ENCODE measurements at regions not wholly inside any gene's neighbourhood (a gene's known extent, or its start where the extent isn't known, plus 50 kb on each side); places are given as distances from the start of the nearest gene placed in this dataset.
A peak's percentile ranks its signal among the peaks of the same experiment; 100 is the strongest.
"Not testable (repeated sequence)": the region's sequence is repeated elsewhere in the genome, so short reads cannot be mapped to it uniquely, and the experiment has no call there.

- DNase-seq (ENCODE audit: low spot score) (no peak), ATAC-seq (ENCODE audit: low read depth) (peak; percentile 85)
- H3K4me1 ChIP-seq (ENCODE audit: insufficient read depth, poor library complexity, severe bottlenecking), result peaks cover 12% of the 10 kb centered on the region
- no peak overlapping the region for H3K4me3 ChIP-seq (ENCODE audit: severe bottlenecking)
- H3K27ac ChIP-seq (ENCODE audit: poor library complexity, severe bottlenecking), result no peak overlapping the region
- no peaks in the 10 kb centered on the region for H3K27me3 ChIP-seq (ENCODE audit: insufficient read depth, poor library complexity, severe bottlenecking)
- H3K9me3 ChIP-seq (ENCODE audit: severe bottlenecking), result no peaks in the 10 kb centered on the region
- H3K36me3 ChIP-seq (ENCODE audit: low read depth), result no peaks in the 10 kb centered on the region
- TF ChIP-seq CTCF (IDR thresholded peaks at IDR 0.05; ENCODE audit: poor library complexity, severe bottlenecking), result no peak
Observed at GRCh38 chr5:17411436-17412402, 86.3 kb upstream of the TAF11L2 start.

GRCh38 chr5:17412760-17413671 lies 85.0 kb upstream of the TAF11L2 start:
- ATAC-seq (ENCODE audit: low read depth) (no peak), DNase-seq (ENCODE audit: low spot score) (no peak)
- no peaks in the 10 kb centered on the region for H3K27me3 ChIP-seq (ENCODE audit: insufficient read depth, poor library complexity, severe bottlenecking)
- H3K9me3 ChIP-seq (ENCODE audit: severe bottlenecking), result no peaks in the 10 kb centered on the region
- no peak overlapping the region for H3K4me3 ChIP-seq (ENCODE audit: severe bottlenecking)
- no peak overlapping the region for H3K27ac ChIP-seq (ENCODE audit: poor library complexity, severe bottlenecking)
- H3K4me1 ChIP-seq (ENCODE audit: insufficient read depth, poor library complexity, severe bottlenecking), result peaks cover 11% of the 10 kb centered on the region
- no peak for TF ChIP-seq CTCF (IDR thresholded peaks at IDR 0.05; ENCODE audit: poor library complexity, severe bottlenecking)
- H3K36me3 ChIP-seq (ENCODE audit: low read depth), result no peaks in the 10 kb centered on the region

GRCh38 chr5:17413691-17414090 lies 84.3 kb upstream of the TAF11L2 start:
- no peaks in the 10 kb centered on the region for H3K36me3 ChIP-seq (ENCODE audit: low read depth)
- no peak for TF ChIP-seq CTCF (IDR thresholded peaks at IDR 0.05; ENCODE audit: poor library complexity, severe bottlenecking)
- no peaks in the 10 kb centered on the region for H3K9me3 ChIP-seq (ENCODE audit: severe bottlenecking)
- DNase-seq (ENCODE audit: low spot score) (no peak), ATAC-seq (ENCODE audit: low read depth) (no peak)
- H3K27ac ChIP-seq (ENCODE audit: poor library complexity, severe bottlenecking), result no peak overlapping the region
- H3K27me3 ChIP-seq (ENCODE audit: insufficient read depth, poor library complexity, severe bottlenecking), result no peaks in the 10 kb centered on the region
- H3K4me1 ChIP-seq (ENCODE audit: insufficient read depth, poor library complexity, severe bottlenecking), result peaks cover 11% of the 10 kb centered on the region
- no peak overlapping the region for H3K4me3 ChIP-seq (ENCODE audit: severe bottlenecking)

- H3K4me1 ChIP-seq (ENCODE audit: insufficient read depth, poor library complexity, severe bottlenecking), result peaks cover 11% of the 10 kb centered on the region
- ATAC-seq (ENCODE audit: low read depth) (no peak), DNase-seq (ENCODE audit: low spot score) (no peak)
Observed at GRCh38 chr5:17415321-17415758, 82.7 kb upstream of the TAF11L2 start.

GRCh38 chr5:17416374-17416773 lies 81.7 kb upstream of the TAF11L2 start:
- DNase-seq (ENCODE audit: low spot score); H3K4me1 ChIP-seq (ENCODE audit: insufficient read depth, poor library complexity, severe bottlenecking); H3K4me3 ChIP-seq (ENCODE audit: severe bottlenecking); H3K27ac ChIP-seq (ENCODE audit: poor library complexity, severe bottlenecking); H3K9me3 ChIP-seq (ENCODE audit: severe bottlenecking); ATAC-seq (ENCODE audit: low read depth); H3K27me3 ChIP-seq (ENCODE audit: insufficient read depth, poor library complexity, severe bottlenecking); H3K36me3 ChIP-seq (ENCODE audit: low read depth): not testable (repeated sequence)

More at GRCh38 chr5:17415321-17415758, 82.7 kb upstream of the TAF11L2 start:
- no peaks in the 10 kb centered on the region for H3K9me3 ChIP-seq (ENCODE audit: severe bottlenecking)
- H3K4me3 ChIP-seq (ENCODE audit: severe bottlenecking), result no peak overlapping the region
- no peaks in the 10 kb centered on the region for H3K36me3 ChIP-seq (ENCODE audit: low read depth)
- H3K27me3 ChIP-seq (ENCODE audit: insufficient read depth, poor library complexity, severe bottlenecking), result no peaks in the 10 kb centered on the region
- TF ChIP-seq CTCF (IDR thresholded peaks at IDR 0.05; ENCODE audit: poor library complexity, severe bottlenecking), result no peak
- no peak overlapping the region for H3K27ac ChIP-seq (ENCODE audit: poor library complexity, severe bottlenecking)

Measured in RWPE2 (cell line).